GM12801 (cell line): ENCODE measurements at regions not wholly inside any gene's neighbourhood (a gene's known extent, or its start where the extent isn't known, plus 50 kb on each side); places are given as distances from the start of the nearest gene placed in this dataset.

ENCODE experiments used
- TF ChIP-seq, protein P1 (sequence below): IDR thresholded peaks from one replicate; pipeline ENCODE4 v1.5.1; 2011; ENCODE audit warnings: control low read depth; ENCODE audit not compliant: insufficient read length; ENCODE audit errors: extremely low read depth

DNA sequence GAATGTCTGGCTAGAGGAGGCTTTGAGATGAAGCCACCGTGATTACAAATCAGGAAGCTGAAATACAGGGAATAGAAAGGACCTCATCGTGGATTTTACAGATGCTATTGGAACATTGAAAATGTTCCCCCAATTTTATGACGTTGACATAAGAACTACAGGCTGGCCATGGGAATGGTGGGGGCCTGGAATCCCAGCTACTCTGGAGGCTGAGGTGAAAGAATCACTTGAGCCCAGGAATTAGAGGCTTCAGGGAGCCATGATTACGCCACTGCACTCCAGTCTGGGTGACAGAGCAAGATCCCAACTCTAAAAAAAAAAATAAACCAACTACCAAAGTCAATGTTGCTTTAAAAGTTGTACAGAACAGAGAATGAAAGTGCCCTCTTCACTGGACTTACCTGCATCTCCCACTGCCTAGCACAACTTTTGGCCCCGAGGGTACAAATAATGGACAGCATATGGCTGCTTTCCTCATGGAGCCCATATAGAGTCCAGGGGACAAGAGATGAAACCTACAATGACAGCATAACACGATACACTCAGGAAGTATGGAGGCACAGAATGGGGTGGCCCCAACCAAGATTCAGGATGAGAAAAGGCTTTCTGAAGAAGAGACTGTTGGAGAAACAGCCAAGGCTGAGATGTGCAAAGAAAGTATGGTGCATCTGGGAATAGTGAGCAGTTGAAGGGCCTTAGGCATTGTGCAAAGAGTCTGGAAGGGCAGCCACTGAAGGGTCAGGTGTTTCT is 254.8 kb downstream of the MYCN start:
- TF ChIP-seq, protein P1, sequence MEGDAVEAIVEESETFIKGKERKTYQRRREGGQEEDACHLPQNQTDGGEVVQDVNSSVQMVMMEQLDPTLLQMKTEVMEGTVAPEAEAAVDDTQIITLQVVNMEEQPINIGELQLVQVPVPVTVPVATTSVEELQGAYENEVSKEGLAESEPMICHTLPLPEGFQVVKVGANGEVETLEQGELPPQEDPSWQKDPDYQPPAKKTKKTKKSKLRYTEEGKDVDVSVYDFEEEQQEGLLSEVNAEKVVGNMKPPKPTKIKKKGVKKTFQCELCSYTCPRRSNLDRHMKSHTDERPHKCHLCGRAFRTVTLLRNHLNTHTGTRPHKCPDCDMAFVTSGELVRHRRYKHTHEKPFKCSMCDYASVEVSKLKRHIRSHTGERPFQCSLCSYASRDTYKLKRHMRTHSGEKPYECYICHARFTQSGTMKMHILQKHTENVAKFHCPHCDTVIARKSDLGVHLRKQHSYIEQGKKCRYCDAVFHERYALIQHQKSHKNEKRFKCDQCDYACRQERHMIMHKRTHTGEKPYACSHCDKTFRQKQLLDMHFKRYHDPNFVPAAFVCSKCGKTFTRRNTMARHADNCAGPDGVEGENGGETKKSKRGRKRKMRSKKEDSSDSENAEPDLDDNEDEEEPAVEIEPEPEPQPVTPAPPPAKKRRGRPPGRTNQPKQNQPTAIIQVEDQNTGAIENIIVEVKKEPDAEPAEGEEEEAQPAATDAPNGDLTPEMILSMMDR: no peak

DNA sequence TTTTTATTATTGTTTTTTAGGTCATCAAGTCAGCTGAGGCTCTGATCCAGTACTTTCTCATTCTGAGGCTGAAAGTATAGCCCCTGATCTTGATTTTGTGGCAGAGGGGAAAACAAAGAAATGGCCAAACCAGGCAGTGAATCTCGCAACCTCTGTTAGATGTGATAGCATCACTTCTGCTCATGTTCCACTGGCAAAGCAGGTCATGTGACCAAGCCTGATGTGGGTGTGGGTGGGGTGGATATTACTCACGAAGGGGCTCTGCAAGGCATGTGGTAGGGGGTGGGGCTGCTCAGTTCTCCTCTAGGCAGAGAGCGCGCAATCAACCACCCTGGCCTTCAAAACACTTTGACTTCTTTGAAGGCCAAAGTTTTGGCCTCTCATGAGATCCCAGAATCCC is 254.2 kb downstream of the MYCN start:
- TF ChIP-seq, protein P1: no peak

DNA sequence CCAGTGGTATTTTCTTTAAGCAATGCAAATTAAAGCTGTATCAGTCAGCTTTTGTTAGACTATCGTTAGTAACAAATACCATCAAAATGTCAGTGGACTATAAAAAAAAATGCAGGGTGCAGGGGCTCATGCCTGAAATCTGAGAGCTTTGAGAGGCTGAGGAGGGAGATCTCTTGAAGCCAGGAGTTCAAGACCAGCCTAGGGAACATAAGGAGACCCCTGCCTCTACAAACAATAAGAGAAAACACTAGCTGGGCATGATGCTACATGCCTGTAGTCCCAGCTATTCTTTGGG is 253.7 kb downstream of the MYCN start:
- TF ChIP-seq, protein P1: no peak

DNA sequence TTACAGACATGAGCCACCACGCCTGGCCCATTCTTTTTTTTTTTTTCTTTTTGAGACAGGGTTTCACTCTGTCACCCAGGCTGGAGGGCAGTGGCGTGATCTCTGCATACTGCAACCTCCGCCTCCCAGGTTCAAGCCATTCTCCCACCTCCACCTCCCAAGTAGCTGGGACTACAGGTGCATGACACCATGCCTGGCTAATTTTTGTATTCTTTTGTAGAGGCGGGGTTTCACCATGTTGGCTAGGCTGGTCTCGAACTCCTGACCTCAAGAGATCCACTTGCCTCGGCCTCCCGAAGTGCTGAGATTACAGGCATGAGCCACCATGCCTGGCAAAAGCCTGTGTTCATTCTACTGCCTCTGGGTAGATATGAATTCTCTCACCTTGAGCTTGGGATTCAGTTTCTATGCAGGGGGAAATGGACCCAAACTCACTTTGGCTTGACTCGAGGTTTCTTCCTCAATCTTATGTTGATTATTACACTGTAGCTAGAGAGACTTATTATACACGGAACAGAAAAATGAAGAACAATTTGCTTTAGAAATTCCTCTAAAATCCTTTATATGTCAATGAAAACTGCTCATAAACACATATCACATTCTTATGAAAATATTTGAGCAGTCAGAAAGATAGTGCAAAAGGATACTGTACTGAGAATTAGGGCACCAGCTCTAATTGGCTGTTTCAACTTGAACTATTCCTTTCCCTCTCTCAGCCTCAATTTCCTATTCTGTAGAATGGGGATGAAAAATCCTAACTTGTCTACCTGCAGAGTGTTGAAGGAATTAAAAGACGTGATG is 252.3 kb downstream of the MYCN start:
- TF ChIP-seq, protein P1: no peak

DNA sequence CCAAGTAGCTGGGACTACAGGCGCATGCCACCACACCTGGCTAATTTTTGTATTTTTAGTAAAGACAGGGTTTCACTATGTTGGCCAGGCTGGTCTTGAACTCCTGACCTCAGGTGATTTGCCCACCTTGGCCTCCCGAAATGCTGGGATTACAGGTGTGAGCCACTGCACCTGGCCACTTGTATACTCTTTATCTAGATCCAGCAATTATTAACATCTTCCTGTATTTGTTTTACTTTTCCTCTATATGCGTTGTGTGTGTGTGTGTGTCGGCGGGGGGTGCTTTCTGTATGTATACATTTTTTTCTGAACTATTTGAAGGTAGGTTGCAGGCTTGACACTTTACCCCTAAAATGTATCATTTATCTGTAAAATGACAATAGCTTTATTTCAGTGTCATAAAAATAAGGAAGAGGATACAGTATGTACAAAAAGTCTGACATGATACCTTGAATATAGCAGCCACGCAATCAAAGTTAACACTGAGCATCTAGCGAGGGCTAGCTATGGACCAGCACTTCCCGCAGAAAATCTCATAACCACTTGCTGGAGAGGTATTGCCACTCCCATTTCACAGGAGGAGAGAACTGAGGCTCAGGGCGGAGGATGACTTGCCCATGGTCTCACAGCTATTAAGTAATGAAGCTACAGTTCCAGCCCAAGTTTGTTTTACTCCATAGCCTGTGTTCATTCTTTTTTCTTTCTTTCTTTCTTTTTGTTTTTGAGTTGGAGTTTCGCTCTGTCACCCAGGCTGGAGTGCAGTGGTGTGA is 251.3 kb downstream of the MYCN start:
- TF ChIP-seq, protein P1: no peak

DNA sequence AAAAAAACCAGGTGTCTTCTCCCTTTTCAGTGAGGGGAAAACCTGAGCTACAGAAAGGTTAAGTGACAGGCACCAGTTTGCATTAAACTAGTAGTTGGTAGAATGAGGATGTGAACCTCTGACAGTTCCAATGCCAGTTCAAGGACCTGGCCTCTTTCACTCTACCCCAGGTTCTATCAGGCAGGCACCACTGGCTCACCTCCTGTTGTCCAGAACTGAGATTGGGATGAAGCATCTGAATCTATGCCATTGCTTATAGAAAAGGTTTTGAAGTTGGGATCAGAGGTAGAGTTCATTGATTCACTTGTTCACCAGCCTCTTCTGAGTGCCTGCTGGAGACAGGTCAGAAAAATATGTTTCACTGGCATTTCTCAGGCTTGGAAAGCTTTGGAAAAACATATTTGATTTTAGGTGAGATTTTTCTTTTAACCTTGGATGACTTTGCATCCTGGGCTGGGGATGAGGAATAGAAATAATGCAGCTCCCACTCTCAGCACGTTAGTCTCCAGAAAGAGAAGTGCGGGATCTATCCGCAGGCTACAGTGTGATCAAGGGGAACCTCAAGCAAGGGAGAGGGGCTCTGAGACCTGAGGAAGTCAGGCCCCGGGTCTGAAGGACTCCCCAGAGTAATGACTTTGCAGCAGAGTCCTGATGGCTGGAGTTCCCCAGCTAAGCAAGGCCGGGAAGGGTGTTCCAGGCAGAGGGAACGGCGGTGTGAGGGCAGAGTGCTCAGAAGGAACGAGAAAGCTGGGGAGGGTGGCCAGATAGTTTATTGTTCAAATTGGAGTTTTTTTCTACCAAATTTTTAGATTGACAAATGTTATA is 250.3 kb downstream of the MYCN start:
- TF ChIP-seq, protein P1: no peak

DNA sequence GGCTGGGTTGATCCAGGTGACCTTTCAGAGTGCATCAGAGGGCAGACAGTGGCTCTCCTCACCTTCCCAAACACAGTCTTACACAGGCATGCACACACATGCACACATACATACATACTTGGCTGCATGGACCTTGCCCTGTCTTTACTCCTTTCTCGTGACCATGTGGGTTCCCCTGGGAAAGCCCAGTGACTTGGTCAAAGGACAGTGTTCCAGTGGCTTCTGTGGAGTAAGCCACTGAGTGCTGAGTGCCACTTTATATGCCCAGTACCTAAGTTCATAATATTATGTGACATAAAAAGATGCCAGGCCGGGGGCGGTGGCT is 249.4 kb downstream of the MYCN start:
- TF ChIP-seq, protein P1: no peak
